ENCODE measurements at regions not wholly inside any gene's neighbourhood (a gene's known extent, or its start where the extent isn't known, plus 50 kb on each side); places are given as distances from the start of the nearest gene placed in this dataset.
A peak's percentile ranks its signal among the peaks of the same experiment; 100 is the strongest.

DNA sequence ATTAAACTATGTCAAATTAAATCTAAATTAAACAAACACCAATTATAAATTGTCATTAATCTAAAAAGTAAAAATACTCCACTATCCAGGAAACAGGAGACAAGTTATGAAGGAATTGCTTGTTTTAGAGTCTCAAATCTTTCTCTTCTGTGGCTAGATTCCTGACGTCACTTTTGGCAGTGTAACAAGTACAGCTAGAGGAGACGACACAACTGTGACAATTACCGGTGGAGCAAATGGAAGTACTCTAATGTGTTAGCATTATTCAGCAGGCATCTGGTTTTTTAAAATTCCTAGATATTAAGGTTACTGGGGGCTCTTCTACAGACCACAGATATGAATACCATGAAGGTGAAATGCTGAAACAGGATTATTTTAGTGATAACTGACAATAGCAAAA, 1042.7 kb downstream of the EPHA7 start:
- DNase-seq (ENCODE audit: low spot score), result peak; percentile 14

DNA sequence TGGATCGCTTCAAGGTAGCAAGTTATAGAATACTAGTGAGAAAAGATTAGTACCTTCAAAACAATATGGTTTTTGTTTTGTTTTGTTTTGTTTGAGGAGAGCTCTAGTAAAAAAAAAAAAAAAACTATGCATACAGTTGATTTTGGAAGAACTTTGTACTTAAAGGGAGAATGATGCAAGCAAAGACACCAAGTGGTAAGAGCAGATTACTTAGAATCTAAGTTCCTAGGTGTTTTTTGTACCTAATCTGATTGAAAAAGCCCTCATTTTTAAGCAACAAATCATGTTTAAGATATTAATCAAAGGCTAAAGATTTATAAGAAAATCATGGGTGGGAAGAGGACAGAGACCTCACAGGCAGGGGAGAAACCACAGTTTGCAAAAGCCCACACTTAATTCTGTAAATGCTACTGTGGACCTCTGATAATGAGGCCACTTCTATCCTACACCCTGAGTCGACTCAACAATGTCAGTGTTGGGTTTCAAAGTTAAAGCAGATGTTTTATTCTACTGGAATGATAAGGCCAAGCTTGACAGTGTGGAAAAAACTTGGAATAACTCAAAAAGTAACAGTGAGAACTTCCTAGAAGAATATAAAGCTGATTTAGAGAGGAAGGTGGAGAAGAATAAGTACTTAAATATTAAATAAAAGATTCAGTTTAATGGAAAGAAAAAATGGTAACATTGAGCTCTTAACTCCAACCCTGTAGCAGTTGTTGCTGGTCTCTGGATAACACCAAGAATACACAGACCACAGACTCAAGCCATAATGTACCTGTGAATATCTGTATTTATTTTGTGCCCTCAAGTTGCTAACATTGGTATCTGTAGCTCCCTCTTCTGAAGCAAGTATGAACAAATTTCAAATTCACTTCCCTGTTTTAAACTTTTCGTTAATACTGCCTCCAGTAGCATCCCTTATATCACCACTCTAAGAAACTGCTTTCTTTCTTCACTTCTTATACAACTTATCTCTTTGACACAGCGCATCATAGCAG, 1047.8 kb downstream of the EPHA7 start:
- no peak for DNase-seq (ENCODE audit: low spot score)

DNA sequence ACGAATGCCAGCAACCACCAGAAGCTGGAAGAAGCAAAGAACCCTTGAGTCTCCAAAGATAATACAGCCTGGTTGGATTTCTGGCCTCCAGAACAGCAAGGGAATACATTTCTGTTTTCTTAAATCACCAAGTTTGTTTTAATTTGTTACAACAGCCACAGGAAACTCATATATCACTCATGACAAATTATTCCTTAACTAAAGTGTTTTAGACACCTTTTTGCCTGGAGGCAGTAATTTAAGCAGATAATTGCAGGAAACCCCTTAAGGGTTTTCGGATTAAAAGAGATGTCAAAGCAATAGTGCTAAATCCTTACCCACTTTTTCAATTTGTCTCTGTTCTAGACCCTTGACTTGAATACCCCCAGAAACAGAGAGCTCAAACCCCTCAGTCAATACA, 1050.0 kb downstream of the EPHA7 start:
- no peak for DNase-seq (ENCODE audit: low spot score)

DNA sequence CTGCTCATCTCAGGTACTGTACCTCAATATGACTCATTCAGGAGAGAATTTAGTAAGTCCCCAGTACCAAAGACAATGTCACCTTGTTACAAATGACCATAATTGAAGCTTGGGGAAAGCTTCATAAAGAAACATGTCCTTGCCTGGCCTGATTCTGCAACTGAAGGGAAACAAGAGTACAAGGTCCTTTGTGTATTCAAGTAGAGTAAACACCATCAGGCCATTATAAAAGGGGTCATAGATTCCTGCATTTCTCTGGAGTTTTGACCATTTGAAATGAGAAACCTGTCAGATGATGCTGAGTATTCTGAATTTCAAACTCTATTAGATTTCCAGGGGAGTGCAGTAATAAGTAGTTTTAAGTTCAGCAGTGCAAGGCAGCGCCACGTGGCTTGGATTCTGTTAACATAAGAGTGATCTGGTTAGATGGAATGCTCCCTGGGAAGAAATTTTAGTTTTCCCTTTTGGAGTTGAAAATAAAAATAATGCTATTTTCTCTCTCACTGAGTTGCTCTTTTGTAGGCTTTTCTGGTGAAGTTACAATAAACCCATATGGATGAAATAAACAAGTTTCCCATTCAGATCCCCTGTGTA, 1054.3 kb downstream of the EPHA7 start:
- DNase-seq (ENCODE audit: low spot score), result no peak

DNA sequence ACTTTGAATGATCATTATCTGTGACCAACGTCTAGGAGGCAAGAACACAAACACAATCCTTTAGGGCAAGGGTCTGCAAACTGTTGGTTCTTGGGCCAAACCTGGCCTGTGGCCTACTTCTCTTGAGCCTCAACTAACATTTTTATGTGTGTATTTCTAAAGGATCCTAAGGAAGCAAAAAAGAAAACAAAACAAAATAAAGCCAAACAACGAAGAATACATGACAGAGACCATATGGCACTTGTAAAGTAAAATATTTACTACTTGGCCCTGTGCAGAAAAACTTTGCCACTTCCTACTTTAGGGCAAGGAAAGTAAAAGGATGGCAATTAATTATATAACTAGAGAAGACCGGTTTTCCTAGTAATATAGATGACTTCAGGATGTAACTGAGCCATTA, 1056.2 kb downstream of the EPHA7 start:
- DNase-seq (ENCODE audit: low spot score), result no peak

DNA sequence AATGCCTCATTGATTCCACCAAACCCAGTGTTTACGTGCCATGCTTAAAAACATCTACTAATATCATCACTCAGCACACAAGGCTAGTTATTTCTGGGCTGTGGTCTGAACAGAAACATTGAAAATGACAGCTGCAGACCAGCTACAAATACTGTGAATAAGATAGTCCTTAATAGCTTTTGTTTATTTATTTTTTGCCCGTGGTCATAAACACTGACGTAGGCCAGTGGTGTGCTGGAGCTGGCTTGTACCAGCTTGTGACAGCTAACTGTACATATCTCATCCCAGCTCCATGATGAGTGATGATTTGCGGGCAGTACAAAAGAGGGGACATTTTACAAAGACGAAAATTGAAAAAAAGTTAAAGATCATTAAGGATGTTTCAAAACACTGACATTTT, 1057.0 kb downstream of the EPHA7 start:
- no peak for DNase-seq (ENCODE audit: low spot score)

DNA sequence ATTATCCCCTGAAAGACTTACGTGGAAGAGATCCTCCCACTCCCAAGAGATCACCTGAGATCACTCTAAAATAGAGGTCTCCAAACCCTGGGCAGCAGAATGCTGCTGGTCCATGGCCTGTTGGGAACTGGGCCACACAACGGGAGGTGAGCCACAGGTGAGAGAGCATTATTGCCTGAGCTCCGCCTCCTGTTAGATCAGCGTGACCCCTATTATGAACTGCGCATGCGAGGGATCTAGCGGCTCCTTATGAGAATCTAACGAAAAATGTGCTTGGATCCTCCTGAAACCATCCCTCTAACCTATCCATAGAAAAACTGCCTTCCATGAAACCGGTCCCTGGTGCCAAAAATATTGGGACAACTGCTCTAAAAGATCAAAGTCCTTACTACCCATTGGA, 1057.4 kb downstream of the EPHA7 start:
- no peak for DNase-seq (ENCODE audit: low spot score)

DNA sequence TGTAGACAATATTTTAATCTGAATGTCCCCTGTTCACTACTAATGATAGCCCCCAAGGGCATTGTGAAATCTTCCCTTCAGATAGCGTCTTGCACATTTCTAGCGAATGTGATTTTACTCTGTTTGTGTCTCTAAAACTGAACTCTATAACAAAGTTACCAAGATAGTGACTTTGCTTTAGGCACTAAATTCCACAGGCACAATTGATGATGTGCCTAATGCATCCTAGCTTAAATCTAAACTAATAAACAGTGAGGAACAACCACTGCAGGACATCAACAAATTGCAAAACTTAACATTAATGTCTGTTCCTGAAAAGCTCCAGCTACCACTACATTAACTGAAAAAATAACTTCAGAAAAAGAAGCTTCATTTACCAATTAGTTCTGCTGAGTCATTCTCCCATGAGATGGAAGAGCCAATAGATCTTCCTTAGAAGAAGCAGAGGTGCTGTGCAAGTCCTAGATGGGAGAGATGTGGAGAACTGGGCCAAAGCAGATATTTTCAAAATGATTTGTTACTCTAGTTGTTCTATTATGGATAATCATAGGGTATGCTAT, 1065.0 kb downstream of the EPHA7 start:
- DNase-seq (ENCODE audit: low spot score), result no peak

DNA sequence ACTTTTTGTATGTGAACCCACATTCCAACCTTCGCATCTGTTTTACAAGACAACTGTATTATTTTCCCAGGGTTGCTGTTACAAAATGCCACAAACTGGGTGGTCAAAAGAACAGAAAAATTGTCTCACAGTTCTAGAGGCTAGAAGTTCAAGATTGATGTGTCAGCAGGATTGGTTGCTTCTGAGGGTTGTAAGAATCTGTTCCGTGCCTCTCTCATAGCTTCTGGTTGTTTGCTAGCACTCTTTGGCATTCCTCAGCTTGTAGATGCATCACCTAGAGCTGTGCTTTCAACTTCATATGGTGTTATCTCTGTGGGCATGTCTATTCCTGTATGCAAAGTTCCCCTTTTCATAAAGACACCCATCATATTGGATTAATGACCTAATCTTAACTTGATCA, 1067.2 kb downstream of the EPHA7 start:
- no peak for DNase-seq (ENCODE audit: low spot score)

DNA sequence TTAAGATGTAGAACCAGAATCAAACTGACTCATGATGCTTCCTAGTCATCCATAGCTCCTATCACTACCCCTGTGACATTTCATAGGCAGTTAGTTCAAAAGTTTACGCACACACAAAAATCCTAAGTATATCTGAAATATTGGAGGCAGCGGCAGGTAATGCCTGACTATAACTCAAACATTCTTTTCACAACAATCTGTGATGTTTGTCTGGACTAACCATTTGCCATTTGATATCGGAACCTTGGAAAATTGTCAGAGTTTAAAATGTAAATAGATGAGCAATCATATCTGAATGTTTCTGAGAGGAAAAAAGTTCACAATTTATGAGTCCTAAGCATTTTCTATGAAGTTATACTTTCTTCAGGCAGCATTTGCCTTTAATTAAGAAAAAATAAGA, 1078.2 kb downstream of the EPHA7 start:
- no peak for DNase-seq (ENCODE audit: low spot score)

DNA sequence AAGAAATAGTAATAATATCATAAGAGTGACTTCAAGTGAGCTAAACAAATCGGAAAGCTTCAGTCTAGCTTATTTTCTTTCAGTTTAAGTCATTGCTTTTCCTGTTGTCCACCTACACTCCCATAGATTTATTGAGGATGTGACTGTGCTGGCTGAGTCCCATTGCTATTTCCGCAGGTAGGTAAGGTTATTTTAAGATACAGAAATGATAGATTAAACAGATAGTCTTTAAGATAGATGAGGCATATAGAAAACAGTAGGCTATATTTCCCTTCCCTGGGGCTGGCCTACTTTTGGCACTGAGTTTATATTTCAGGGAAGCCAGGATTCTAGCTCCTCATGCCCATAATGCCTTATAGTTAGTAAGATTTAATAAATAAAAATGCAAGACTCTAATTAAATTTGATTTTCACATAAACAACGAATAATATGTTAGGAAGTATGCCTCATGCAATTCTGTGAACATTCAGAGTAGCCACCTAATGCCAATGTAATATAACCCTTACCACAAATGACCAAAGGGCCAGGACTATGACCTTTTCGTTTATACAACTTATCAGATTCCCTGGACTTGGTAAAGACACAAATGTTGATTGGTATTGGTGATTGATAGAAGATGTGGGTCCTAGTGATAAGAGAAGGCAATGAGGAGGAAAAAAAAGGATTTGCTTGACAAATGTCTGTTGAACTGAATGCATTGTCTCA, 1079.3 kb downstream of the EPHA7 start:
- DNase-seq (ENCODE audit: low spot score), result no peak

DNA sequence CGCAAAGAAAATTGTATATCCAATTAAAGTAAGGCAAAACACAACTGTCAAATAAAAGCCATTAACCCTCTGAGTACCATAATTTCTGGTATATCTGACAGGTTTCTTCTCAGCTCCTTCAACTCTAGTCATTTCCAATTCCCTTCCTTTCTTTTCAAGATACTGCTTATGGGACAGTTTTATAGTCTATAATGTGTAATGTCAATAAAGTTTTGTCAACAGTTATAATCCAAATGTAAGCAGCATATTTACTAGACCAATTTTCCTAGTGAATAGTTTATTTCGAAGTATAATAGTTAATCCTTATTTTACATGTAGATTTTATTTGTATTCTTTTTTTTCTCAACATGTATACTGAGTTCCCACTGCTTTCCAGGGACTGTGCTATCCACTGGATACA, 1081.8 kb downstream of the EPHA7 start:
- no peak for DNase-seq (ENCODE audit: low spot score)

DNA sequence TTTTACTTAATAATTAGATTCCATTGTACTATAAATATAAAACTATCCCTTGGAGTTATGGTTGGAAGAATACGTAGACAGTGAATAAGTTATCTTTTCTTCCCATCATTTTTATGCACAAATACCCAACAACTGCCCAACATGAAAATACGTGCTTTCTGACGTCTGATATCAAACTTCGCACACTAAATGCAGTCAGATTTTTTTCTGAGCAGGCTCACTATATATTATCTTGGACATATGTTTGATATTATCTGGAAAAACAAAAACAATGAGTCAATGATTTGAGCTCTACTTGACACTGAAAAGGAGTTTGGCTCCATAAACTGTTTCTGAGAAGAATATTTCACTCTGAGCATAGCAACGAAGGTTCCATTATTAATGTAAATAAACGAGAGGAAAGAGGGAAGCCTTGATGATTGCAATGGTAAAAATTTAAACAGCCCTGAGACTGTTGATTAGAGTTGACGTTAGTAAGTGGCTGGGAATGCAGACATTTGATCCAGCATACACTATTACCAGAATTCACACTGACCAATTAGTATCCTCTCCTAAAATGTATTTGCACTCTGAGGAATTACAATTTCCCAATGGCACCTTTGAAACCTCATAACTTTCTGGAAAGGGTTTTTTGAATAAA, 1090.0 kb downstream of the EPHA7 start:
- no peak for DNase-seq (ENCODE audit: low spot score)

DNA sequence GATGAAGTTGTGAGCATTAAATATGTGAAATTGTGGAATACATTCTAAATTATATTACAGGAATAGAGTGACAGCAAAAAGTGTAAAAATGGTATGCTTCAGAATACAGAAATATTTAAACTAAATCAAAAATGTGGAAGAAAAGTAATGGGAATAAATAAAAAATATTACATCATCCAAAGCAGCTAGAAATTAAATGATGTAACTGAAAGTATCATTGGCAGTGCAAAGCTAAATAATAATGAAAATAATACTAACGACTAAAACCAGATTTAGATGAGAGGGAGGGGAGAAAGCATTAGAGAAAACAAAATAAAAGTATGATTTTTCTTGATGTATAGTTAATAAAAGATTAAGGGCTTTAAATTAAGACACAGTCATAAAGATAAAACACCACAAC, 1104.0 kb downstream of the EPHA7 start:
- no peak for DNase-seq (ENCODE audit: low spot score)

DNA sequence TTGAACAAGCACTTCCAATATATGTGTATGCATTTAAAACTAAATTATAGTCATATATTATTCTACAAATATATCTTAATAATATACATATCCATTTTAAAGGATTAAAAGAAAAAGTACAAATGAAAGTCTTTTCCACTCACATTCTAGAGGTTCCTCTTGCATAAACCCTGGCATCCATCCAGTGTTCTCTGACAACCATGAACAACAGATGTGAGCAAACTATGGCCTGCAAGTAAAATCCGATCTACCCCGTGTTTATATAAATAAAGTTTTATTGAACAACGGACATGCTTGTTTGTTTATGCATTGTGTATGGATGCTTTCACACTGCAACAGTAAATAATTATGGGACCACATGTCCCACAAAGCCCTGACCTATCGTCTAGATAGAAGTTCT, 1122.3 kb downstream of the EPHA7 start:
- no peak for DNase-seq (ENCODE audit: low spot score)

DNA sequence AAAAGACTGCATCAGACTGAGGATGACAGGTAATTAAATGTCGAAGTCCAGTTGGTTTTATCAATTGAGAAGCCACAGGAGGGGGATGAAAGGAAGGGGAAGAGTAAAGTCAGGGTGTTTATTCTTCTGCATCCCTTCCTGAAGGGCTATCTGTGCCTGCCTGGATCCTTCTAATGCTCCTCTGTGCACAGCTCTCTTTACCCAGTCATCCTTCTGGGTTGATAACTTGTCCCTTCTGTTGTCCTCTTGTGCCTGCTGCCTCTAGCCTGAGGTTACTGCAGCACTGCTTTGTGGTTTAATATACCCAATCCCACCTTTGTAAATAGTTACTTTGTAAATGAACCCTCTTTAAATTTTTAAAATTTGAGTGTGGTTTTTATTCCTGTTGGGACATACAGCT, 1127.3 kb downstream of the EPHA7 start:
- DNase-seq (ENCODE audit: low spot score), result no peak

DNA sequence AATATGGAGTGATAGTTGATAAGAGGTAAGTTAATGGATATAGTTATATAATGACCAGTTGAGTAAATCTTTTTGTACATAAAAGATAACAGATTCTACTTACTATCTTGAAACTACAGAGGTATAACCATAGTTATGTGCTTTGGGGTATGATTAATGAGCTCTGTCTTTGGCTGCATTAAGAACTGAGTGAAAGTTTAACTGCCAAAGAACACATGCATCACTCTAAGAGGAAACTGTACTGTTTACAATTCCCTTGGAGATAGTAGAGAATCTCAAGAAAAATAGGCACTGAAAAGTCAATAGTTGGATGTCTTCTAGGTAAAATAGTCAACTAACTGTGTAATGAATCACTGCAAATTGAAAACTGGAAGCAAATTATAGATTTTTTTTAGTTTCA, 1129.5 kb downstream of the EPHA7 start:
- no peak for DNase-seq (ENCODE audit: low spot score)

DNA sequence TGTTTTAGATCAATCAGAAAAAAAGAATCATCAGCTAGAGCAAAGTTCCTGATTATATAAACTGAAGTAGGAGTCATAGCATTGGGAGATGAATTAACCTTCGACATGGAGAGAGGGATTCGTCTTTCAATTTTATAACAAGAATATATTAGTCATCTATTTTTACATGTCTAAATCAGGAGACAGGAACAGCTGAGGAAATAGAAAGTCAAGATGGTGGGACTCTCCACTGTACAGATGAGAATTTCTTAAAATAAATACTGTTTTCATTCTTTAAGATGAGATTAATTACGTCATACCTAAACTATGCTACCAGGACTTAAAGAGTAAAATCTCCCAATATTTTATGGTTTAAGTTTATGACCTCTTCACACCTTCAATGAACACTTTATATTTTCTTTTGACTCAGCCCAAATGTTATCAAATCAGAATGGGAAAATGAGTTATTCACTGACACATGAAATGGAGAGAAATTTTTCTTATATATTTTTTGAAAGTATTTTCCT, 1137.7 kb downstream of the EPHA7 start:
- no peak for DNase-seq (ENCODE audit: low spot score)

DNA sequence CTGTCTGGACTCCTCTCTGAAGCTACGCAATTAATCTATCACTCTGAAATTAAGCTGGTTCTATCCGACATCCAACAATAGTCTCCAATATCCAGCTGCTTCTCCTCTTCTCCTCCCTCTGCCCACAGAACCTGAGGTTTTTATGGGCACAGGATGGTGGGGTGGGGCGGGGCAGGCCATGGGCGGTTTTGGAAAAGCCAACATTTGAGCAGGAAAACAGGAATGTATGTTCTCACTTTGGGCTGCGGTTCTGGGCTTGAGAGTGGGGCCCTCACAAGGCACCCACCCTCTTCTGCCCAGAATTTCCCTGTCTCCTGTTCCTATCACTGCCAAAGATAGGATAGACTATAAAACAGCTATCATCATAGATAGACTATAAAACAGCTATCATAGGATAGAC, 1144.2 kb downstream of the EPHA7 start:
- no peak for DNase-seq (ENCODE audit: low spot score)

DNA sequence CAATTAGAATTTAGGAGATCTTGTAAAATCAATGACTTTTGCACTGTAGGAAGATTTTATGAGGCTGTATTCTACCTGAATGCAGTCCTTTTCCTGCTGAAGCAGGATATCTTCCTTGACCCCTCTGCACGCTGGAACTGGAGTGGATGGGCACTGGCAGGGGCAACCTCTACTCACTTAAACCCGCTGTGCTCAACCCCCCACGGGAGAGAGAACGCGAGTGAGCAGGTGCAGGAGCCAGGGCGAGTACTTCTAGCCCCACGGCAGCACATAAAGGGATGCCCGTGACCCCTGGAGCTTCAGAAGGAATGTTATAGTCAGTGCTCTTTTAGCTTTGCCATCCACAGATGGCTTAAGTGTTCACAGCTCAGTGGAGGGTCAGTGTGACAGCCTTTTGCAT, 1144.8 kb downstream of the EPHA7 start:
- no peak for DNase-seq (ENCODE audit: low spot score)

DNA sequence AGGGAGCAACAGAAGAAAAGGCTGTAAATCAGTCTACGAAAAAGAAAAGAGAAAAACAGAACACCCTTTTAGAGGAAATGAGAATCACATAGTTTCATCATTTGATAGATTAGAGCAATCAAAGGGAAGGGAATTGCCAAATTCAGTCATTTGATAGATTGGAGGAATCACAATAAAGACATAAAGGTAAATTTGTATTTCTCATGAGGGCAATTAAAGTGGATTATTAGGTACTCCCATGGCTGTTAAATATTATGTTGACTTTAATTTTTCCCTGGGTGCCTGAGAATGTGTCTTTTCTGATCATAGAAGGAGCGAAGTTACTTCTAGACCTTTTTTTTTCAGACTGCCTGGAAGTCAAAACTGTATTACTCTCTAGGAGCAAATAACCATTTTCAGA, 1145.7 kb downstream of the EPHA7 start:
- no peak for DNase-seq (ENCODE audit: low spot score)

DNA sequence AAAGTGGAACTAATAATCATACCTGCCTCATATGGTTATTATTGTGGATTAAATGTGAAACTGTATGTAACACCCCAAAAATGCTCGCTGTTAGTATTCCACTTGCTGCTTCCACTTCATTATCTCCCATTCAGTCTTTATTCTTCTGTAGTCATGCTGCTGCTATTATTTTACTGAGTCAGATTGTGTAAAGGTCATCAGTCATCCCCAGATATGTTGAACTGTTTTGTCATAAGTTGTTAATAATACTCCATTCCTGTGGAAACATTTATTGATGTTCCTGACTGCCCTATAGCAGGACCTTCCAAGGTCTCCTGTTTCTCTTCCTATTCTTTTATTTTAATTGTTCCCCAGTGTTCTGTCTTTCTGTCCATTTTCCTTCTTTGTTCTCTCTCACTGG, 1148.3 kb downstream of the EPHA7 start:
- DNase-seq (ENCODE audit: low spot score), result no peak
